HUES48 (cell line): ENCODE measurements at regions not wholly inside any gene's neighbourhood (a gene's known extent, or its start where the extent isn't known, plus 50 kb on each side); places are given as distances from the start of the nearest gene placed in this dataset.

Experiments used
- H3K27ac ChIP-seq: one replicate; pipeline ENCODE4 v1.7.0; 2013; ENCODE audit warnings: low read depth, low read length, inconsistent platforms
- H3K27me3 ChIP-seq: 2 replicates; pipeline ENCODE4 v1.6.1; 2013; ENCODE audit warnings: mild to moderate bottlenecking, low read length; ENCODE audit not compliant: control insufficient read depth, insufficient read depth
- H3K36me3 ChIP-seq: 2 replicates; pipeline ENCODE4 v1.6.1; 2013; ENCODE audit warnings: low read length; ENCODE audit not compliant: control insufficient read depth, insufficient read depth
- H3K4me1 ChIP-seq: 2 replicates; pipeline ENCODE4 v1.6.1; 2013; ENCODE audit warnings: mild to moderate bottlenecking, low read length; ENCODE audit not compliant: control insufficient read depth, insufficient read depth
- H3K4me3 ChIP-seq: 2 replicates; pipeline ENCODE4 v1.5.1; 2013; ENCODE audit warnings: mild to moderate bottlenecking, low read depth, low read length
- H3K9ac ChIP-seq: 2 replicates; pipeline ENCODE4 v1.6.1; 2013; ENCODE audit warnings: mild to moderate bottlenecking, low read depth, low read length, moderate library complexity
- H3K9me3 ChIP-seq: 2 replicates; pipeline ENCODE4 v1.6.1; 2013; ENCODE audit warnings: low read length; ENCODE audit not compliant: control insufficient read depth, insufficient read depth

- Histone ChIP-seq H3K4me1 (no peaks in the 10 kb centered on the region), H3K9me3 (no peaks in the 10 kb centered on the region), H3K4me3 (no peak overlapping the region), H3K27ac (no peak overlapping the region), H3K9ac (no peak overlapping the region), H3K27me3 (no peaks in the 10 kb centered on the region), H3K36me3 (no peaks in the 10 kb centered on the region)
These were observed 898.2 kb upstream of the RAG2 start for GRCh38 chr11:37496201-37496600.

DNA sequence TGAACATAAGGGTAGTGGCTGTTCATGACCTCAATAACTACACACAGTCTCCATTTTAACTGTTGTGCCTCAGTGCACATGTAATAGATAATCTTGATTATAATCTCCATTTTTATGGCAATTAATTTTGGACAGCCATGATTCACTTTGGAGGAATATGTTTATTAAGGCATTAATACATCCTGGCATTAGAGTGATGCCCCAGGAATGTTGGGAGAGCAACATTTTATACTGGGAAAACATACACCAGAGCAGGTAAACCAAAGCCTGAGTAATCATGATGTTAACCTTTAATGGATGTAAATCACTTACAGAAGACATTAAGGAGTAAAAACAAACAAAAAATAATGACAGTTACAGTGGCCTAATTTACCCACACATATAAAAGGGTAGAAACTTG lies 886.3 kb upstream of the RAG2 start:
- Histone ChIP-seq H3K9me3 (no peaks in the 10 kb centered on the region), H3K9ac (no peak overlapping the region), H3K4me1 (no peaks in the 10 kb centered on the region), H3K27ac (no peak overlapping the region), H3K4me3 (no peak overlapping the region), H3K36me3 (no peaks in the 10 kb centered on the region), H3K27me3 (no peaks in the 10 kb centered on the region)

GRCh38 chr11:37483761-37484160 lies 885.7 kb upstream of the RAG2 start:
- Histone ChIP-seq H3K4me1 (no peaks in the 10 kb centered on the region), H3K9me3 (no peaks in the 10 kb centered on the region), H3K36me3 (no peaks in the 10 kb centered on the region), H3K27me3 (no peaks in the 10 kb centered on the region), H3K4me3 (no peak overlapping the region), H3K27ac (no peak overlapping the region), H3K9ac (no peak overlapping the region)

DNA sequence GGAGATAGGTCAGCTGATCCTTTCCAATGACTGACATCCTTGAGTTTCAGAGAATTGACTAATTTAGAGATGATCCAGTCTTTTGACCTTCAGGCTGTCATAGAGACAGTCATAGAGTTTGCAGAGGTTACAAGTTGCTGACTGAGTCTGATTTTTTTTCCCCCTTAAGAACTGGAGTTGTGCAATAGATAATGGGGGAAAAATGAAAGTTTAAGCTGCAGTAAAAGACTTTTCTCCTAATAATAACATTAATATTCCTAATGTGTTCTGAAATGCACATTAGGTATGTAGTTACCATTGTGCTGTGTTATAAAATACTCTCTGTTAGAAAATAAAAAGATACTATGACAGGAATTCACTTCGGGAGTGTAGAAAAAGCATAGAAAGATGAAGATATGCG lies 876.9 kb upstream of the RAG2 start:
- Histone ChIP-seq H3K36me3 (no peaks in the 10 kb centered on the region), H3K4me1 (no peaks in the 10 kb centered on the region), H3K9ac (no peak overlapping the region), H3K27ac (no peak overlapping the region), H3K27me3 (no peaks in the 10 kb centered on the region), H3K4me3 (no peak overlapping the region), H3K9me3 (no peaks in the 10 kb centered on the region)

- H3K4me3 ChIP-seq, result no peak overlapping the region
- no peaks in the 10 kb centered on the region for H3K9me3 ChIP-seq
- H3K4me1 ChIP-seq, result no peaks in the 10 kb centered on the region
- H3K36me3 ChIP-seq, result no peaks in the 10 kb centered on the region
- no peaks in the 10 kb centered on the region for H3K27me3 ChIP-seq
- H3K9ac ChIP-seq, result no peak overlapping the region
- H3K27ac ChIP-seq, result no peak overlapping the region
These were observed 870.3 kb upstream of the RAG2 start for GRCh38 chr11:37468344-37468743.

DNA sequence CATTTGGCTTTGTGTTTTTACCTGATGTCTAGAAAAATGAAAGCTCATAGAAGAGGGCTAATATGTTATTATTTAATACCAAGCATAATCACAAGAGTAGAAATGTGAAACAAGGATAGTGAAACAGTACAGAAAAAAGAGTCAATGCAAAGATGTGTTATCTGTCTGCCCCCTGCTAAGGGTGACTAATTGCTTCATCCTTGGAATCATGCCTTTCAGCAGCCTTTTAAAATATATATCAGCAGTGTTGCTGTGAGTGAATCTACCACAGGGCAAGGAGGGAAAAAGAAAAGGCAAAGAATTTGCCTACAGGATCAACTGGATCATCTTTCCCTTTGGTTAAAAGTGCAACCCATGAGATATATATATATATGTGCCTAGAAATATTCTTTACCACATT lies 867.2 kb upstream of the RAG2 start:
- Histone ChIP-seq H3K9ac (no peak overlapping the region), H3K36me3 (no peaks in the 10 kb centered on the region), H3K4me3 (no peak overlapping the region), H3K9me3 (no peaks in the 10 kb centered on the region), H3K4me1 (no peaks in the 10 kb centered on the region), H3K27me3 (no peaks in the 10 kb centered on the region), H3K27ac (no peak overlapping the region)

- no peak overlapping the region for H3K27ac ChIP-seq
- no peaks in the 10 kb centered on the region for H3K4me1 ChIP-seq
- no peaks in the 10 kb centered on the region for H3K9me3 ChIP-seq
- H3K27me3 ChIP-seq, result no peaks in the 10 kb centered on the region
- H3K36me3 ChIP-seq, result no peaks in the 10 kb centered on the region
- H3K9ac ChIP-seq, result no peak overlapping the region
- no peak overlapping the region for H3K4me3 ChIP-seq
These were observed 861.4 kb upstream of the RAG2 start for GRCh38 chr11:37459456-37459855.

DNA sequence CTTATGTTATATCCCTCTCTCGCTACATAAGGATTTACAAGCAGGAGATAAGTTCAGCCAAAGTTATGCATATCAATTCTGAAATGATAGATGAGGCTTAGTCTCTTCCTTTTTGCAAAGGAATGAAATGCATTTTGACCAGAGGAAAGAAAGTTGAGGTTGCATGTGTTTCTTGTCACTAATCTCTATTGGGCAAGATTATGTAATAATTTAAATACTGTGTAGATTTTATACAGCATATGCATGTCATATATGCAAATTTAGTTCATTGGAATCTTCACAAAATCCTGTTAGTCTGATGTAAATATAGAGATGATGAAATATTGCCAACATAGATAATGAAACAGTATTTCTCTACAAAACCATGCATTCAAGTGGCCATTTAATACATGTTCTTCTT lies 858.7 kb upstream of the RAG2 start:
- Histone ChIP-seq H3K4me1 (no peaks in the 10 kb centered on the region), H3K9ac (no peak overlapping the region), H3K36me3 (no peaks in the 10 kb centered on the region), H3K27me3 (no peaks in the 10 kb centered on the region), H3K9me3 (no peaks in the 10 kb centered on the region), H3K27ac (no peak overlapping the region), H3K4me3 (no peak overlapping the region)

DNA sequence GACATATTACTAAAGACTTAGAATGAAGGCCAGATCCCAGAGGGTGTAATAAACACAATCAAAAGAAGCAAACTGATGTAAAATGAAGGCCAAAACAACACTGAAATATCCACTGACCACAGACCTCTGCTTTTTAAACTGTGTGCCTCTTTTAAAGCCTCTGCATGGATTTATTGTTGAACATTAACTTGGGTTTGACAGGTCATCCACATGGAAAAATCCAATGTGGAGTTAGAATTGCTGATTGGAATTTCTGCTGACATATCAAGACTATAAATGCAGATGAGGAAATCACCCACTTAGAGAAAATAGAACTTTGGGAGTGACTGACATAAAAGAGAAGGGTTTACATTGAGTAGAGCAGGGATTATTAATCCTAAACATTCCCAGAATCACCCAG lies 853.9 kb upstream of the RAG2 start:
- no peaks in the 10 kb centered on the region for H3K36me3 ChIP-seq
- no peaks in the 10 kb centered on the region for H3K27me3 ChIP-seq
- H3K27ac ChIP-seq, result no peak overlapping the region
- H3K9me3 ChIP-seq, result no peaks in the 10 kb centered on the region
- H3K9ac ChIP-seq, result no peak overlapping the region
- no peaks in the 10 kb centered on the region for H3K4me1 ChIP-seq
- no peak overlapping the region for H3K4me3 ChIP-seq

GRCh38 chr11:37450613-37451012 lies 852.6 kb upstream of the RAG2 start:
- H3K9ac ChIP-seq, result no peak overlapping the region
- no peaks in the 10 kb centered on the region for H3K9me3 ChIP-seq
- no peaks in the 10 kb centered on the region for H3K27me3 ChIP-seq
- no peak overlapping the region for H3K4me3 ChIP-seq
- no peak overlapping the region for H3K27ac ChIP-seq
- no peaks in the 10 kb centered on the region for H3K4me1 ChIP-seq
- H3K36me3 ChIP-seq, result no peaks in the 10 kb centered on the region

GRCh38 chr11:37449146-37449545 lies 851.1 kb upstream of the RAG2 start:
- H3K9me3 ChIP-seq, result 0 out of 2 replicates have a peak, but pooled peaks cover 2% of the 10 kb centered on the region
- H3K4me3 ChIP-seq, result no peak overlapping the region
- no peaks in the 10 kb centered on the region for H3K4me1 ChIP-seq
- H3K36me3 ChIP-seq, result no peaks in the 10 kb centered on the region
- no peak overlapping the region for H3K27ac ChIP-seq
- no peaks in the 10 kb centered on the region for H3K27me3 ChIP-seq
- H3K9ac ChIP-seq, result no peak overlapping the region

- H3K9ac ChIP-seq, result no peak overlapping the region
- peaks cover 8% of the 10 kb centered on the region; the same call in 1 of the 2 replicates for H3K9me3 ChIP-seq
These were observed 844.5 kb upstream of the RAG2 start for GRCh38 chr11:37442576-37442975.

More at GRCh38 chr11:37442576-37442975, 844.5 kb upstream of the RAG2 start:
- Histone ChIP-seq H3K4me1 (no peaks in the 10 kb centered on the region), H3K27me3 (no peaks in the 10 kb centered on the region), H3K36me3 (no peaks in the 10 kb centered on the region), H3K27ac (no peak overlapping the region), H3K4me3 (no peak overlapping the region)
